ENCODE measurements at regions not wholly inside any gene's neighbourhood (a gene's known extent, or its start where the extent isn't known, plus 50 kb on each side); places are given as distances from the start of the nearest gene placed in this dataset.

- TF ChIP-seq POU2F2 (IDR thresholded peaks at IDR 0.05; ENCODE audit: low read depth, low read length), result no peak
- TF ChIP-seq POLR2A (IDR thresholded peaks at IDR 0.05; ENCODE audit: low read depth, low read length), result no peak
- TF ChIP-seq SPI1 (IDR thresholded peaks at IDR 0.05; ENCODE audit: low read depth, low read length), result no peak
- TF ChIP-seq TAF1 (IDR thresholded peaks at IDR 0.05; ENCODE audit: low read depth, low read length), result no peak
- no peak for TF ChIP-seq PAX5 (IDR thresholded peaks at IDR 0.05; ENCODE audit: insufficient read depth, low read length, severe bottlenecking)
- no peak for TF ChIP-seq POLR2AphosphoS5 (IDR thresholded peaks at IDR 0.05; ENCODE audit: low read depth, low read length)
- DNase-seq (ENCODE audit: insufficient read length, low spot score) (no peak), FAIRE-seq (no peak)
These were observed 432.1 kb downstream of the LPIN1 start for GRCh38 chr2:12178289-12179080.

GRCh38 chr2:12180031-12180430 lies 433.6 kb downstream of the LPIN1 start:
- TF ChIP-seq POU2F2 (IDR thresholded peaks at IDR 0.05; ENCODE audit: low read depth, low read length) (no peak), POLR2AphosphoS5 (IDR thresholded peaks at IDR 0.05; ENCODE audit: low read depth, low read length) (no peak), POLR2A (IDR thresholded peaks at IDR 0.05; ENCODE audit: low read depth, low read length) (no peak), PAX5 (IDR thresholded peaks at IDR 0.05; ENCODE audit: insufficient read depth, low read length, severe bottlenecking) (no peak), TAF1 (IDR thresholded peaks at IDR 0.05; ENCODE audit: low read depth, low read length) (no peak), SPI1 (IDR thresholded peaks at IDR 0.05; ENCODE audit: low read depth, low read length) (no peak)
- DNase-seq (ENCODE audit: insufficient read length, low spot score), result no peak
- FAIRE-seq, result no peak

- FAIRE-seq, result no peak
These were observed 436.7 kb downstream of the LPIN1 start for GRCh38 chr2:12183032-12183645.

GRCh38 chr2:12192762-12193161 lies 446.3 kb downstream of the LPIN1 start:
- no peak for TF ChIP-seq TAF1 (IDR thresholded peaks at IDR 0.05; ENCODE audit: low read depth, low read length)
- TF ChIP-seq POLR2A (IDR thresholded peaks at IDR 0.05; ENCODE audit: low read depth, low read length), result no peak
- no peak for TF ChIP-seq POU2F2 (IDR thresholded peaks at IDR 0.05; ENCODE audit: low read depth, low read length)
- no peak for TF ChIP-seq POLR2AphosphoS5 (IDR thresholded peaks at IDR 0.05; ENCODE audit: low read depth, low read length)
- no peak for TF ChIP-seq PAX5 (IDR thresholded peaks at IDR 0.05; ENCODE audit: insufficient read depth, low read length, severe bottlenecking)
- FAIRE-seq (peak; percentile 16), DNase-seq (ENCODE audit: insufficient read length, low spot score) (no peak)

More at GRCh38 chr2:12183032-12183645, 436.7 kb downstream of the LPIN1 start:
- TF ChIP-seq TAF1 (IDR thresholded peaks at IDR 0.05; ENCODE audit: low read depth, low read length) (no peak), PAX5 (IDR thresholded peaks at IDR 0.05; ENCODE audit: insufficient read depth, low read length, severe bottlenecking) (no peak), POLR2AphosphoS5 (IDR thresholded peaks at IDR 0.05; ENCODE audit: low read depth, low read length) (no peak), SPI1 (IDR thresholded peaks at IDR 0.05; ENCODE audit: low read depth, low read length) (no peak), POU2F2 (IDR thresholded peaks at IDR 0.05; ENCODE audit: low read depth, low read length) (no peak), POLR2A (IDR thresholded peaks at IDR 0.05; ENCODE audit: low read depth, low read length) (no peak)
- DNase-seq (ENCODE audit: insufficient read length, low spot score), result no peak

- DNase-seq (ENCODE audit: insufficient read length, low spot score) (no peak), FAIRE-seq (no peak)
- no peak for TF ChIP-seq POLR2A (IDR thresholded peaks at IDR 0.05; ENCODE audit: low read depth, low read length)
- TF ChIP-seq TAF1 (IDR thresholded peaks at IDR 0.05; ENCODE audit: low read depth, low read length), result no peak
- no peak for TF ChIP-seq SPI1 (IDR thresholded peaks at IDR 0.05; ENCODE audit: low read depth, low read length)
- no peak for TF ChIP-seq PAX5 (IDR thresholded peaks at IDR 0.05; ENCODE audit: insufficient read depth, low read length, severe bottlenecking)
- no peak for TF ChIP-seq POLR2AphosphoS5 (IDR thresholded peaks at IDR 0.05; ENCODE audit: low read depth, low read length)
- TF ChIP-seq POU2F2 (IDR thresholded peaks at IDR 0.05; ENCODE audit: low read depth, low read length), result no peak
These were observed 448.5 kb downstream of the LPIN1 start for GRCh38 chr2:12194968-12195367.

- DNase-seq (ENCODE audit: insufficient read length, low spot score), result no peak
- FAIRE-seq, result peak; percentile 51
- TF ChIP-seq POLR2AphosphoS5 (IDR thresholded peaks at IDR 0.05; ENCODE audit: low read depth, low read length) (no peak), TAF1 (IDR thresholded peaks at IDR 0.05; ENCODE audit: low read depth, low read length) (no peak), PAX5 (IDR thresholded peaks at IDR 0.05; ENCODE audit: insufficient read depth, low read length, severe bottlenecking) (no peak), POLR2A (IDR thresholded peaks at IDR 0.05; ENCODE audit: low read depth, low read length) (no peak), SPI1 (IDR thresholded peaks at IDR 0.05; ENCODE audit: low read depth, low read length) (no peak), POU2F2 (IDR thresholded peaks at IDR 0.05; ENCODE audit: low read depth, low read length) (no peak)
These were observed 450.1 kb downstream of the LPIN1 start for GRCh38 chr2:12196495-12196894.

GRCh38 chr2:12197133-12197532 lies 450.7 kb downstream of the LPIN1 start:
- TF ChIP-seq PAX5 (IDR thresholded peaks at IDR 0.05; ENCODE audit: insufficient read depth, low read length, severe bottlenecking), result no peak
- no peak for TF ChIP-seq TAF1 (IDR thresholded peaks at IDR 0.05; ENCODE audit: low read depth, low read length)
- TF ChIP-seq SPI1 (IDR thresholded peaks at IDR 0.05; ENCODE audit: low read depth, low read length), result no peak
- TF ChIP-seq POU2F2 (IDR thresholded peaks at IDR 0.05; ENCODE audit: low read depth, low read length), result no peak
- TF ChIP-seq POLR2AphosphoS5 (IDR thresholded peaks at IDR 0.05; ENCODE audit: low read depth, low read length), result no peak
- no peak for TF ChIP-seq POLR2A (IDR thresholded peaks at IDR 0.05; ENCODE audit: low read depth, low read length)
- DNase-seq (ENCODE audit: insufficient read length, low spot score), result no peak
- FAIRE-seq, result peak; percentile 9

GRCh38 chr2:12199491-12200211 lies 453.2 kb downstream of the LPIN1 start:
- FAIRE-seq (no peak), DNase-seq (ENCODE audit: insufficient read length, low spot score) (no peak)
- TF ChIP-seq PAX5 (IDR thresholded peaks at IDR 0.05; ENCODE audit: insufficient read depth, low read length, severe bottlenecking) (no peak), POLR2AphosphoS5 (IDR thresholded peaks at IDR 0.05; ENCODE audit: low read depth, low read length) (no peak), POU2F2 (IDR thresholded peaks at IDR 0.05; ENCODE audit: low read depth, low read length) (no peak)

GRCh38 chr2:12201369-12201768 lies 454.9 kb downstream of the LPIN1 start:
- DNase-seq (ENCODE audit: insufficient read length, low spot score) (no peak), FAIRE-seq (no peak)
- TF ChIP-seq SPI1 (IDR thresholded peaks at IDR 0.05; ENCODE audit: low read depth, low read length) (no peak), POLR2A (IDR thresholded peaks at IDR 0.05; ENCODE audit: low read depth, low read length) (no peak), TAF1 (IDR thresholded peaks at IDR 0.05; ENCODE audit: low read depth, low read length) (no peak), PAX5 (IDR thresholded peaks at IDR 0.05; ENCODE audit: insufficient read depth, low read length, severe bottlenecking) (no peak), POU2F2 (IDR thresholded peaks at IDR 0.05; ENCODE audit: low read depth, low read length) (no peak), POLR2AphosphoS5 (IDR thresholded peaks at IDR 0.05; ENCODE audit: low read depth, low read length) (no peak)
